HEK293 (cell line): ENCODE measurements at regions not wholly inside any gene's neighbourhood (a gene's known extent, or its start where the extent isn't known, plus 50 kb on each side); places are given as distances from the start of the nearest gene placed in this dataset.

Source experiments
- CTCF ChIA-PET: fragments of 350-600 bp; formaldehyde crosslinking; extraction: SDS; loops from one replicate; lab custom pipeline; 2021; ENCODE audit warnings: antibody characterized with exemption; lab: Yijun Ruan, JAX
- POLR2A ChIA-PET: fragments of 300-600 bp; formaldehyde crosslinking; extraction: SDS; loops from one replicate; lab custom pipeline; 2020; ENCODE audit warnings: antibody characterized with exemption, inconsistent platforms; lab: Yijun Ruan, JAX
- H3K27ac ChIP-seq: fragments of 200-500 bp; sonication (Bioruptor generic); 2 replicates; pipeline ENCODE4 v1.5.1; 2014; ENCODE audit warnings: low read depth, low read length, control low read depth, inconsistent platforms; ENCODE audit errors: extremely low read depth
- H3K36me3 ChIP-seq, 2 experiments: fragments of 200-500 bp in 1 of 2; sonication (Bioruptor generic) in 1 of 2; 1 replicate in 1 of 2; 2 replicates in 1 of 2; pipeline ENCODE4 v1.5.1; 2014 to 2017; ENCODE audit warnings: inconsistent platforms in 2 of 2, low read length in 2 of 2; ENCODE audit not compliant: control insufficient read depth in 2 of 2, insufficient read depth in 1 of 2
- H3K4me1 ChIP-seq: fragments of 200-500 bp; sonication (Bioruptor generic); 2 replicates; pipeline ENCODE4 v1.5.1; 2014; ENCODE audit warnings: mild to moderate bottlenecking, low read length, inconsistent platforms; ENCODE audit not compliant: control insufficient read depth, insufficient read depth
- H3K4me3 ChIP-seq: 2 replicates; pipeline ENCODE4 v1.5.1; 2011; ENCODE audit warnings: low read depth, mild to moderate bottlenecking, control low read depth, low read length, moderate library complexity
- H3K9me3 ChIP-seq: fragments of 200-500 bp; sonication (Bioruptor generic); 2 replicates; pipeline ENCODE4 v1.5.1; 2014; ENCODE audit warnings: low read depth, low read length, inconsistent platforms; ENCODE audit not compliant: control insufficient read depth, insufficient read depth
- GLIS2 ChIP-seq: fragments of 450-650 bp; formaldehyde crosslinking; IDR thresholded peaks from 2 replicates; pipeline ENCODE4 v1.5.1; 2016; ENCODE audit warnings: missing biosample characterization, missing genetic modification characterization
- SCRT2 ChIP-seq: fragments of 450-650 bp; formaldehyde crosslinking; IDR thresholded peaks from 2 replicates; pipeline ENCODE4 v1.5.1; 2016; ENCODE audit warnings: missing biosample characterization, missing genetic modification characterization
- ZFP3 ChIP-seq: fragments of 450-650 bp; formaldehyde crosslinking; IDR thresholded peaks from 2 replicates; pipeline ENCODE4 v1.5.1; 2016; ENCODE audit warnings: low read depth, missing biosample characterization, missing genetic modification characterization
- ZFP41 ChIP-seq: fragments of 450-650 bp; formaldehyde crosslinking; IDR thresholded peaks from 2 replicates; pipeline ENCODE4 v1.5.1; 2016; ENCODE audit warnings: missing biosample characterization, missing genetic modification characterization, borderline replicate concordance
- ZNF146 ChIP-seq: fragments of 450-650 bp; formaldehyde crosslinking; IDR thresholded peaks from 2 replicates; pipeline ENCODE4 v1.5.1; 2016; ENCODE audit warnings: missing biosample characterization, missing genetic modification characterization
- ZNF16 ChIP-seq: fragments of 450-650 bp; formaldehyde crosslinking; IDR thresholded peaks from 2 replicates; pipeline ENCODE4 v1.5.1; 2016; ENCODE audit warnings: low read depth, missing biosample characterization, missing genetic modification characterization
- ZNF169 ChIP-seq: fragments of 450-650 bp; formaldehyde crosslinking; IDR thresholded peaks from 2 replicates; pipeline ENCODE4 v1.5.1; 2016; ENCODE audit warnings: missing biosample characterization, missing genetic modification characterization
- ZNF24 ChIP-seq: fragments of 450-650 bp; formaldehyde crosslinking; IDR thresholded peaks from 2 replicates; pipeline ENCODE4 v1.5.1; 2016; ENCODE audit warnings: missing biosample characterization, missing genetic modification characterization
- ZNF274 ChIP-seq, 2 experiments: fragments of 200-500 bp in 1 of 2; fragments of 450-650 bp in 1 of 2; sonication (Bioruptor generic) in 1 of 2; formaldehyde crosslinking in 1 of 2; IDR thresholded peaks; 2 replicates each; pipeline versions ENCODE4 v1.5.1 to v1.6.1; 2014 to 2016; ENCODE audit warnings: borderline replicate concordance in 1 of 2, inconsistent platforms in 1 of 2, low read length in 1 of 2, missing biosample characterization in 1 of 2, missing genetic modification characterization in 1 of 2
- ZNF311 ChIP-seq: fragments of 450-650 bp; formaldehyde crosslinking; IDR thresholded peaks from 2 replicates; pipeline ENCODE4 v1.5.1; 2017; ENCODE audit warnings: missing biosample characterization, missing genetic modification characterization, borderline replicate concordance
- ZNF585B ChIP-seq: fragments of 450-650 bp; formaldehyde crosslinking; IDR thresholded peaks from 2 replicates; pipeline ENCODE4 v1.5.1; 2016; ENCODE audit warnings: missing biosample characterization, missing genetic modification characterization
- ZNF792 ChIP-seq: fragments of 450-650 bp; formaldehyde crosslinking; IDR thresholded peaks from 2 replicates; pipeline ENCODE4 v1.5.1; 2016; ENCODE audit warnings: missing biosample characterization, missing genetic modification characterization
- ZNF843 ChIP-seq: fragments of 450-650 bp; formaldehyde crosslinking; IDR thresholded peaks from 2 replicates; pipeline ENCODE4 v1.5.1; 2016; ENCODE audit warnings: missing biosample characterization, missing genetic modification characterization
- ZSCAN30 ChIP-seq: fragments of 450-650 bp; IDR thresholded peaks from 2 replicates; pipeline ENCODE4 v1.5.1; 2018; ENCODE audit warnings: missing biosample characterization, mild to moderate bottlenecking, missing genetic modification characterization, moderate library complexity
- TF ChIP-seq, protein P1 (sequence below): fragments of 450-650 bp; formaldehyde crosslinking; IDR thresholded peaks from 2 replicates; pipeline ENCODE4 v1.5.1; 2017; ENCODE audit warnings: missing biosample characterization, missing genetic modification characterization
- TF ChIP-seq, protein P2 (sequence below): fragments of 450-650 bp; formaldehyde crosslinking; IDR thresholded peaks from 2 replicates; pipeline ENCODE4 v1.5.1; 2016; ENCODE audit warnings: missing biosample characterization, missing genetic modification characterization, borderline replicate concordance
- TF ChIP-seq, protein P3 (sequence below): fragments of 450-650 bp; formaldehyde crosslinking; IDR thresholded peaks from 2 replicates; pipeline ENCODE4 v1.5.1; 2016; ENCODE audit warnings: missing biosample characterization, missing genetic modification characterization
- TF ChIP-seq, protein P4 (sequence below): IDR thresholded peaks from 2 replicates; pipeline ENCODE4 v1.6.1; 2011; ENCODE audit warnings: mild to moderate bottlenecking, low read depth, low read length, borderline replicate concordance

DNA sequence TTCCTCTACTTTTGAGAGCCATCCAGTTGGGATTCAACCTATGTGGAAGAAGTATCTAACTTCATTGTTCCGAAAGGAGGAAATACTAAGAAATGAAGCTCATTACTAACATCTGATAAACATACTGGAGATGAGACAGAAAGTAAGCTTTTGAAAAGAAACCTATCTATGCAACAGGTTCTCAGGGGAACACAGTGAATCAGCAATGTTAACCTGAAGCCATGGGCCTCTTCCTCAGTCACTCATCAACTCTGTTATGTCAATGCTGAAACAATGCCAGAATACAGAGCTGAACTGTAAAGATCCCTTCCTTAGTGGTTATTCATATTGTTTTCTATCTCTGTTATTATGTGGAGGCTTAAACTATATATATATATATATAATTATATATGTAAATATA is 55.5 kb upstream of the ESRRG start:
- Histone ChIP-seq H3K9me3 (no peaks in the 10 kb centered on the region), H3K4me1 (no peaks in the 10 kb centered on the region), H3K4me3 (no peak overlapping the region), H3K27ac (no peak overlapping the region), H3K36me3 (no peaks in the 10 kb centered on the region)
- TF ChIP-seq, protein P1, sequence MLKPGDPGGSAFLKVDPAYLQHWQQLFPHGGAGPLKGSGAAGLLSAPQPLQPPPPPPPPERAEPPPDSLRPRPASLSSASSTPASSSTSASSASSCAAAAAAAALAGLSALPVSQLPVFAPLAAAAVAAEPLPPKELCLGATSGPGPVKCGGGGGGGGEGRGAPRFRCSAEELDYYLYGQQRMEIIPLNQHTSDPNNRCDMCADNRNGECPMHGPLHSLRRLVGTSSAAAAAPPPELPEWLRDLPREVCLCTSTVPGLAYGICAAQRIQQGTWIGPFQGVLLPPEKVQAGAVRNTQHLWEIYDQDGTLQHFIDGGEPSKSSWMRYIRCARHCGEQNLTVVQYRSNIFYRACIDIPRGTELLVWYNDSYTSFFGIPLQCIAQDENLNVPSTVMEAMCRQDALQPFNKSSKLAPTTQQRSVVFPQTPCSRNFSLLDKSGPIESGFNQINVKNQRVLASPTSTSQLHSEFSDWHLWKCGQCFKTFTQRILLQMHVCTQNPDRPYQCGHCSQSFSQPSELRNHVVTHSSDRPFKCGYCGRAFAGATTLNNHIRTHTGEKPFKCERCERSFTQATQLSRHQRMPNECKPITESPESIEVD (tag by site-specific recombination) = no peak
- no peak for TF ChIP-seq GLIS2 (tag by site-specific recombination)
- TF ChIP-seq ZNF146 (tag by site-specific recombination) = no peak
- TF ChIP-seq ZNF16 (tag by site-specific recombination) = no peak
- no peak for TF ChIP-seq ZFP41 (tag by site-specific recombination)
- TF ChIP-seq ZNF311 = no peak
- no peak for TF ChIP-seq SCRT2 (tag by site-specific recombination)
- TF ChIP-seq, protein P2, sequence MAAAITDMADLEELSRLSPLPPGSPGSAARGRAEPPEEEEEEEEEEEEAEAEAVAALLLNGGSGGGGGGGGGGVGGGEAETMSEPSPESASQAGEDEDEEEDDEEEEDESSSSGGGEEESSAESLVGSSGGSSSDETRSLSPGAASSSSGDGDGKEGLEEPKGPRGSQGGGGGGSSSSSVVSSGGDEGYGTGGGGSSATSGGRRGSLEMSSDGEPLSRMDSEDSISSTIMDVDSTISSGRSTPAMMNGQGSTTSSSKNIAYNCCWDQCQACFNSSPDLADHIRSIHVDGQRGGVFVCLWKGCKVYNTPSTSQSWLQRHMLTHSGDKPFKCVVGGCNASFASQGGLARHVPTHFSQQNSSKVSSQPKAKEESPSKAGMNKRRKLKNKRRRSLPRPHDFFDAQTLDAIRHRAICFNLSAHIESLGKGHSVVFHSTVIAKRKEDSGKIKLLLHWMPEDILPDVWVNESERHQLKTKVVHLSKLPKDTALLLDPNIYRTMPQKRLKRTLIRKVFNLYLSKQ (tag by site-specific recombination) = no peak
- TF ChIP-seq ZSCAN30 (tag by site-specific recombination) = no peak
- TF ChIP-seq, protein P3, sequence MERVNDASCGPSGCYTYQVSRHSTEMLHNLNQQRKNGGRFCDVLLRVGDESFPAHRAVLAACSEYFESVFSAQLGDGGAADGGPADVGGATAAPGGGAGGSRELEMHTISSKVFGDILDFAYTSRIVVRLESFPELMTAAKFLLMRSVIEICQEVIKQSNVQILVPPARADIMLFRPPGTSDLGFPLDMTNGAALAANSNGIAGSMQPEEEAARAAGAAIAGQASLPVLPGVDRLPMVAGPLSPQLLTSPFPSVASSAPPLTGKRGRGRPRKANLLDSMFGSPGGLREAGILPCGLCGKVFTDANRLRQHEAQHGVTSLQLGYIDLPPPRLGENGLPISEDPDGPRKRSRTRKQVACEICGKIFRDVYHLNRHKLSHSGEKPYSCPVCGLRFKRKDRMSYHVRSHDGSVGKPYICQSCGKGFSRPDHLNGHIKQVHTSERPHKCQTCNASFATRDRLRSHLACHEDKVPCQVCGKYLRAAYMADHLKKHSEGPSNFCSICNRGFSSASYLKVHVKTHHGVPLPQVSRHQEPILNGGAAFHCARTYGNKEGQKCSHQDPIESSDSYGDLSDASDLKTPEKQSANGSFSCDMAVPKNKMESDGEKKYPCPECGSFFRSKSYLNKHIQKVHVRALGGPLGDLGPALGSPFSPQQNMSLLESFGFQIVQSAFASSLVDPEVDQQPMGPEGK (tag by site-specific recombination) = no peak
- TF ChIP-seq, protein P4, sequence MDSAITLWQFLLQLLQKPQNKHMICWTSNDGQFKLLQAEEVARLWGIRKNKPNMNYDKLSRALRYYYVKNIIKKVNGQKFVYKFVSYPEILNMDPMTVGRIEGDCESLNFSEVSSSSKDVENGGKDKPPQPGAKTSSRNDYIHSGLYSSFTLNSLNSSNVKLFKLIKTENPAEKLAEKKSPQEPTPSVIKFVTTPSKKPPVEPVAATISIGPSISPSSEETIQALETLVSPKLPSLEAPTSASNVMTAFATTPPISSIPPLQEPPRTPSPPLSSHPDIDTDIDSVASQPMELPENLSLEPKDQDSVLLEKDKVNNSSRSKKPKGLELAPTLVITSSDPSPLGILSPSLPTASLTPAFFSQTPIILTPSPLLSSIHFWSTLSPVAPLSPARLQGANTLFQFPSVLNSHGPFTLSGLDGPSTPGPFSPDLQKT = no peak
- TF ChIP-seq ZNF585B (tag by site-specific recombination) = no peak
- TF ChIP-seq ZNF843 = no peak
- TF ChIP-seq ZNF169 (tag by site-specific recombination) = no peak
- TF ChIP-seq ZFP3 (tag by site-specific recombination) = no peak
- TF ChIP-seq ZNF24 (tag by site-specific recombination) = no peak
- TF ChIP-seq ZNF792 (tag by site-specific recombination) = no peak
- ChIA-PET POLR2A (no interaction called here), CTCF (no interaction called here)

DNA sequence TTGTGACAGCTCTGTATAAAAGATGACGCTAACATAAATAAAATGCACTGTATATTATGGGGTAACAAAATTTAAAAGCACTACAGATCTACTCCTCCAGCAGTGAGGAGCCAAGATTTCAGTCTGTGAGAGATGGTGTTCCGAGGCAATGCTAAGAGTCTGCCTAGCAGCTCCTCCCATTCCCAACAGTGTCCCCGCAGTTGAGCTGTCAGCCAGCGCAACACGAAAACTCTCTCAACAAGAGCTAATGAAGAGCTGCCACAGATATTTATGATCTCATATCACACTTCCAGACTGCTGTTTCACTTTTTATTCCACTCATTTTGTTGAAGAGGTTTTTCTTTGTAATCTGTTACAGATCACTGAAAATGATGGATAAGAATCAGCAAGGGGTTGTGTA is 53.9 kb upstream of the ESRRG start:
- H3K4me3 ChIP-seq = no peak overlapping the region
- ChIA-PET CTCF (interaction anchor here (0.6 kb wide), 1 partner anchor 1168 kb away, joined by 3 read pairs; no protein-coding TSS in a partner anchor), POLR2A (no interaction called here)
- H3K4me1 ChIP-seq = no peaks in the 10 kb centered on the region
- H3K36me3 ChIP-seq = no peaks in the 10 kb centered on the region
- H3K27ac ChIP-seq = no peak overlapping the region
- H3K9me3 ChIP-seq = no peaks in the 10 kb centered on the region
- TF ChIP-seq ZNF274 (IDR thresholded peaks at IDR 0.05; ENCODE audit: low read length) = no peak
- TF ChIP-seq ZNF274 (tag by site-specific recombination; IDR thresholded peaks at IDR 0.05; ENCODE audit: borderline replicate concordance) = no peak
